Right lobe of liver (tissue), 6 donors: ENCODE measurements at regions not wholly inside any gene's neighbourhood (a gene's known extent, or its start where the extent isn't known, plus 50 kb on each side); places are given as distances from the start of the nearest gene placed in this dataset.

Experiments used
- ATAC-seq, 4 donors: fragments of 200-7000 bp; cut with Tn5 transposase; one replicate each; pipeline ENCODE4 v1.9.1; 2020; ENCODE audit warnings: mild to moderate bottlenecking in 4 of 4, moderate library complexity in 4 of 4
- DNase-seq, 3 donors: peaks; one replicate each; pipeline ENCODE4 v3.0.0-alpha.2; 2020
- H3K27ac ChIP-seq, 3 donors: fragments of 200-600 bp; one replicate each; pipeline ENCODE4 v1.8.0; 2022
- H3K27me3 ChIP-seq, 2 donors: fragments of 200-600 bp; one replicate each; pipeline ENCODE4 v1.8.0; 2022
- H3K36me3 ChIP-seq, 4 donors: fragments of 200-600 bp; sonication (generic) in 1 of 4; one replicate each; pipeline versions ENCODE4 v1.5.1 to v1.8.0; 2017 to 2022; ENCODE audit warnings: control low read depth in 1 of 4
- H3K4me1 ChIP-seq, 4 donors: fragments of 200-600 bp; sonication (generic) in 1 of 4; one replicate each; pipeline versions ENCODE4 v1.5.1 to v1.8.0; 2017 to 2022; ENCODE audit warnings: control low read depth in 1 of 4
- H3K4me3 ChIP-seq, 3 donors: fragments of 200-600 bp; one replicate each; pipeline ENCODE4 v1.8.0; 2022
- H3K9me3 ChIP-seq, 4 donors: fragments of 200-600 bp; sonication (generic) in 1 of 4; one replicate each; pipeline versions ENCODE4 v1.5.1 to v1.8.0; 2017 to 2022; ENCODE audit warnings: control low read depth in 1 of 4
- POLR2A ChIP-seq: fragments of 450-650 bp; IDR thresholded peaks from one replicate; pipeline ENCODE4 v1.6.1; 2017; ENCODE audit warnings: antibody characterized with exemption, mild to moderate bottlenecking
- WGBS: methylation state at CpG from one replicate; pipeline ENCODE4 v1.1.6; 2018; ENCODE audit warnings: low coverage, low lambda C conversion rate; ENCODE audit not compliant: insufficient coverage; ENCODE audit errors: missing lambda C conversion rate; 5-methylcytosine and 5-hydroxymethylcytosine counted together
- intact Hi-C, 2 donors: fragments of 100-400 bp; cut with DNase I; formaldehyde crosslinking; loops; one replicate each; pipeline versions ENCODE4 v1.11.2 to v1.14.1; 2022
- TF ChIP-seq, protein P1 (sequence below), 4 donors: fragments of 200-600 bp in 3 of 4; fragments of 450-650 bp in 1 of 4; IDR thresholded peaks; one replicate each; pipeline versions ENCODE4 v1.5.1 to v1.8.0; 2016 to 2022; ENCODE audit warnings: antibody characterized with exemption in 4 of 4, mild to moderate bottlenecking in 2 of 4
- donor health status: DM: no; HTN: yes; CAD: no.
- donor health status: DM: no; HTN: no; CAD: no.
- donor health status: DM: no; HTN: no; CAD: no.
- donor health status: DM: no; HTN: yes; CAD: no.
- donor health status: DM: no; HTN: yes; CAD: no.

DNA sequence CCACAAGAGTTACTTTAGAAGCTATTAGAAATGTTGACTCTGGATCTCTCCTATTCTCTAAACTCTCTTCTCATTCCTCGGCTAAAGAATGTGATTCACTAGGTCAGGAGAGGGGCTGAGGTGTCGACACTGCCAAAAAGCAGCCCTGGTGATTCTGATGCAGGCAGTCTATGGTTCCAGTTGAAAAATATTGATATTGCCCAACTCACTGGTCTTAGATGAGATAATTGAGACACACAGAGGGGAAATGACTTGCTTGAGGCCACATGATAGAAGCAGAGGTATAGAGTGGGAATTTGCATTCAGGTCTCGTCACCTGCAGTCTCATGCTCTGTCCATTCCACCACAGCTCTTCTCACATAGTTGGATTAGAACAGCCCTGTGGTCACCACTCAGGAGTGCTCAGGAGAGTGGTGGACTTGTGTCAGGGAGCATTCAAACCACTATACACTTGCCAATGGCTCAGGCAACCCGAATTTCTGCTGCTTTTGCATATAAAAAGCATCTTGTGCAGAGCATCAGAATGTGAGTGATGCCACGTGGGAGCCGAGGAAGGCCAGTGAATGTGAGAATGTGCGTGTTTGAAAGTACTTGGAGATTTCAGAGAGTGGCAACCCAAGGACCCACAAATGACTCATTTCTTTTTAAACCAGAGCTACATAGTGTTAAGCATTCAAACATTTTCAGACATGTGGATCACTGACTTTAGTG, 65.1 kb upstream of the CTLA4 start:
- H3K27me3 ChIP-seq: no peaks in the 10 kb centered on the region
- no peak for ATAC-seq
- H3K4me1 ChIP-seq: no peaks in the 10 kb centered on the region
- no peaks in the 10 kb centered on the region for H3K9me3 ChIP-seq
- TF ChIP-seq, protein P1, sequence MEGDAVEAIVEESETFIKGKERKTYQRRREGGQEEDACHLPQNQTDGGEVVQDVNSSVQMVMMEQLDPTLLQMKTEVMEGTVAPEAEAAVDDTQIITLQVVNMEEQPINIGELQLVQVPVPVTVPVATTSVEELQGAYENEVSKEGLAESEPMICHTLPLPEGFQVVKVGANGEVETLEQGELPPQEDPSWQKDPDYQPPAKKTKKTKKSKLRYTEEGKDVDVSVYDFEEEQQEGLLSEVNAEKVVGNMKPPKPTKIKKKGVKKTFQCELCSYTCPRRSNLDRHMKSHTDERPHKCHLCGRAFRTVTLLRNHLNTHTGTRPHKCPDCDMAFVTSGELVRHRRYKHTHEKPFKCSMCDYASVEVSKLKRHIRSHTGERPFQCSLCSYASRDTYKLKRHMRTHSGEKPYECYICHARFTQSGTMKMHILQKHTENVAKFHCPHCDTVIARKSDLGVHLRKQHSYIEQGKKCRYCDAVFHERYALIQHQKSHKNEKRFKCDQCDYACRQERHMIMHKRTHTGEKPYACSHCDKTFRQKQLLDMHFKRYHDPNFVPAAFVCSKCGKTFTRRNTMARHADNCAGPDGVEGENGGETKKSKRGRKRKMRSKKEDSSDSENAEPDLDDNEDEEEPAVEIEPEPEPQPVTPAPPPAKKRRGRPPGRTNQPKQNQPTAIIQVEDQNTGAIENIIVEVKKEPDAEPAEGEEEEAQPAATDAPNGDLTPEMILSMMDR (IDR thresholded peaks at IDR 0.05): no peak
- TF ChIP-seq POLR2A: no peak
- WGBS: 72% methylated on average over 6 of the region's 7 CpGs
- H3K27ac ChIP-seq: no peak overlapping the region
- intact Hi-C loops: no loop called here
- no peaks in the 10 kb centered on the region for H3K36me3 ChIP-seq
- no peak for DNase-seq
- H3K4me3 ChIP-seq: no peak overlapping the region

DNA sequence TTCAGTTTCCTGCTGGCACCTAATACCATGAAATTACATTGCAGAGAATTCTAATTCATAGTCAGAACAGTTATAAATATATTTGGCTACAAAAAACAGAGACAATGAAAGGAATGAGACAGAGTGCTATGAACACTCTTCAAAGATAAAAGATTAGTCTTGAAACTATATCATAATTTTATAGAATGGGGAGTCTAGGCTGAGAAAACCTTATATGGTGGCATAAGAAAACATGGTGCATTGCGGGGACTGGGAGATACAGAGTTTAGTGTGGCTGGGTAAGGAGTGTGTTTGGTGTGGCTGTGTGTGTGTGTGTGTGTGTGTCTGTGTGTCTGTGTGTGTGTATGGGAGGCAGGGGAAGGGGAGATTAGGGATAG, 64.5 kb upstream of the CTLA4 start:
- intact Hi-C loops: no loop called here

DNA sequence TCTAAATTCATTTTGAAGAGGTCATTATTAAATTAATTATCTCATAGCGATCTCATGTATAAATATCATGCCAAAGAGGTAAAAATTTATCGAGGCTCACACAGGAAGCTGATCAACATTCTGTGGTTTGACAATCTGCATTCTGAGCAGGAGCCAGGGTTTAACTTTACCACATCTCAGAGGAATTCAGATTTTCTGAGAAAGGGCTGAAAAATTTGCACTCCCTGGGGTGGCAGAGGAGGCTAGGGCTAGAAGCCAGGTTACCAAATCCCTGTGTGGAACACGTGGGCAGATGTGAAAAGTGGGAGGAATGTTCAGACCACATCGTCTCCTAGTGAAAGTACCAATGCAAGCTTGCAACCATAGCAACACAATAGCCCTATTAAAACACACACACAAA, 63.5 kb upstream of the CTLA4 start:
- Histone ChIP-seq H3K27me3 (no peaks in the 10 kb centered on the region), H3K9me3 (no peaks in the 10 kb centered on the region), H3K36me3 (no peaks in the 10 kb centered on the region), H3K4me3 (no peak overlapping the region), H3K4me1 (no peaks in the 10 kb centered on the region), H3K27ac (no peak overlapping the region)
- TF ChIP-seq POLR2A: no peak
- TF ChIP-seq, protein P1 (IDR thresholded peaks at IDR 0.05): no peak
- ATAC-seq: peak in 1 of 4 donors; percentile 22
- intact Hi-C loops: no loop called here
- WGBS: 39% methylated on average over 4 of the region's 4 CpGs
- DNase-seq: no peak

More for the DNA sequence above, 64.5 kb upstream of the CTLA4 start:
- Histone ChIP-seq H3K27me3 (no peaks in the 10 kb centered on the region), H3K9me3 (no peaks in the 10 kb centered on the region), H3K27ac (no peak overlapping the region), H3K36me3 (no peaks in the 10 kb centered on the region), H3K4me1 (no peaks in the 10 kb centered on the region), H3K4me3 (no peak overlapping the region)
- 88% methylated on average over 1 of the region's 1 CpG for WGBS
- TF ChIP-seq, protein P1 (IDR thresholded peaks at IDR 0.05): no peak
- TF ChIP-seq POLR2A: no peak
- ATAC-seq (no peak), DNase-seq (no peak)

DNA sequence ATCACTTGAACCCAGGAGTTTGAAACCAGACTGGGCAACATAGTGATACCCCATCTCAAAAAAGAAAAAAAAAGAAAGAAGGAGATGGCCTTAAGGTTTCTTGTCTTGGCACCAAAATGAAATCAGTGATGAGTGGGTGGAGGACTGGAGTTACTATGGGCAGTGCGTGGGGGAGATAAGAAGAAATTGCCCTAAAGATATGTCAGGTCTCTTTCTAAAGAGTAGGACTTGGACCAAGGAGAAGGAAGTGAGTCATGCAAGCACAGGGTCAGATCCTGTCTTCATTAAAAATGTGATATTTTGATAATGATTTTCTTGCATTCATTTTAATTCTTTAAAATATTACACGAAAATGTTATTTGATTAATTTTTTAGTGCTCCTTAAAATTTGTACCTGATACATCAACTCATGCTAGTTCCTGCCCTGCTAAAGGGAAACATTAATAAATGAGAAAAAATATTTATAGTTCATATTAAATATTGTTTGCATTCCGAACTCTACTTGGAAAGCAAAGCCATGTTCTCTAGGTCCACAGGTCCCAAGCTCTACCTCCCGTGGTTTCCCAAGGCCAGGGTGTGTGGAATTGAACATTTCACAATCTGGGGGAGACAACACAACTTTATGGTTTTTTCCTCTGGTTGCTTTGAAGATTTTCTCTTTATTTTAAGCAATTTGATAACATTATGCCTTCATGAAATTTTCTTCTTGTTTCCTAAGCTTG, 62.6 kb upstream of the CTLA4 start:
- Histone ChIP-seq H3K4me1 (no peaks in the 10 kb centered on the region), H3K4me3 (no peak overlapping the region), H3K27ac (no peak overlapping the region), H3K9me3 (no peaks in the 10 kb centered on the region), H3K36me3 (no peaks in the 10 kb centered on the region), H3K27me3 (no peaks in the 10 kb centered on the region)
- WGBS: 72% methylated on average over 4 of the region's 4 CpGs
- TF ChIP-seq, protein P1 (IDR thresholded peaks at IDR 0.05): no peak
- TF ChIP-seq POLR2A: no peak
- ATAC-seq (no peak), DNase-seq (no peak)
- intact Hi-C loops: no loop called here
